OCI-LY7 (cell line): ENCODE measurements at regions not wholly inside any gene's neighbourhood (a gene's known extent, or its start where the extent isn't known, plus 50 kb on each side); places are given as distances from the start of the nearest gene placed in this dataset.

Experiments used
- BruUV-seq: library from RNA; stranded (reverse); fragments of 400-500 nt; replicated peaks from 2 replicates; lab custom pipeline; 2021; lab: Mats Ljungman, UMichigan
- CTCF ChIA-PET: fragments of 300-600 bp; sonication (Branson Sonifier 250); formaldehyde crosslinking; loops from one replicate; lab custom pipeline; 2022; ENCODE audit warnings: antibody characterized with exemption; ENCODE audit not compliant: unreplicated experiment; lab: Charles Lee
- POLR2A ChIA-PET: fragments of 300-600 bp; sonication (Branson Sonifier 250); formaldehyde crosslinking; loops from one replicate; lab custom pipeline; 2022; ENCODE audit warnings: antibody characterized with exemption; lab: Charles Lee
- DNase-seq: peaks from one replicate; pipeline ENCODE4 v3.0.0-alpha.2; 2015; ENCODE audit warnings: low spot score
- H2AFZ ChIP-seq: fragments of 200-600 bp; sonication (generic), shearing (Covaris generic); 2 replicates; pipeline ENCODE4 v1.6.1; 2014; ENCODE audit warnings: mild to moderate bottlenecking, antibody characterized with exemption, low read length, moderate library complexity
- H3K27ac ChIP-seq: fragments of 200-600 bp; sonication (generic); 2 replicates; pipeline ENCODE4 v1.5.1; 2014; ENCODE audit warnings: mixed run types, low read depth, mild to moderate bottlenecking, moderate library complexity, low read length, inconsistent platforms; ENCODE audit not compliant: poor library complexity, severe bottlenecking
- H3K36me3 ChIP-seq: fragments of 200-600 bp; sonication (generic); 2 replicates; pipeline ENCODE4 v1.6.1; 2014; ENCODE audit warnings: mild to moderate bottlenecking, antibody characterized with exemption, low read length, moderate library complexity, mixed read lengths; ENCODE audit not compliant: insufficient read depth
- H3K4me1 ChIP-seq: fragments of 200-600 bp; sonication (generic); 2 replicates; pipeline ENCODE4 v1.5.1; 2014; ENCODE audit warnings: mild to moderate bottlenecking, low read length; ENCODE audit not compliant: insufficient read depth, poor library complexity, severe bottlenecking
- H3K4me2 ChIP-seq: fragments of 200-600 bp; sonication (generic); 2 replicates; pipeline ENCODE4 v1.6.1; 2014; ENCODE audit warnings: mild to moderate bottlenecking, low read length
- H3K4me3 ChIP-seq: fragments of 200-600 bp; sonication (generic); 2 replicates; pipeline ENCODE4 v1.5.1; 2014; ENCODE audit warnings: mild to moderate bottlenecking, low read depth, low read length; ENCODE audit not compliant: poor library complexity, severe bottlenecking
- H3K79me2 ChIP-seq: fragments of 200-600 bp; sonication (generic); 2 replicates; pipeline ENCODE4 v1.6.1; 2016; ENCODE audit warnings: low read depth, mild to moderate bottlenecking, low read length, moderate library complexity, mixed read lengths; ENCODE audit not compliant: insufficient read depth
- H3K9me2 ChIP-seq: fragments of 200-600 bp; sonication (generic); 2 replicates; pipeline ENCODE4 v1.6.1; 2016; ENCODE audit warnings: mild to moderate bottlenecking, low read length, mixed read lengths; ENCODE audit not compliant: insufficient read depth
- H3K9me3 ChIP-seq: fragments of 200-600 bp; sonication (generic); 2 replicates; pipeline ENCODE4 v1.6.1; 2014; ENCODE audit warnings: mild to moderate bottlenecking, mixed run types, low read length, mixed read lengths
- H4K20me1 ChIP-seq: fragments of 200-600 bp; sonication (generic); 2 replicates; pipeline ENCODE4 v1.6.1; 2014; ENCODE audit warnings: mild to moderate bottlenecking, antibody characterized with exemption, low read length, moderate library complexity, mixed read lengths; ENCODE audit not compliant: insufficient read depth
- EZH2phosphoT487 ChIP-seq: fragments of 200-600 bp; sonication (generic); IDR thresholded peaks from 2 replicates; pipeline ENCODE4 v1.6.1; 2018; ENCODE audit warnings: low read depth, borderline replicate concordance, mild to moderate bottlenecking, mixed run types, antibody characterized with exemption, low read length, moderate library complexity, mixed read lengths
- intact Hi-C: fragments of 100-400 bp; cut with micrococcal nuclease; formaldehyde crosslinking; loops from one replicate; pipeline ENCODE4 v1.10.0; 2022; ENCODE audit not compliant: unreplicated experiment
- TF ChIP-seq, protein P1 (sequence below): fragments of 200-600 bp; sonication (generic); conservative IDR thresholded peaks from 2 replicates; pipeline ENCODE4 v1.5.1; 2014; ENCODE audit warnings: mild to moderate bottlenecking, antibody characterized with exemption, low read length, moderate library complexity, mixed read lengths

DNA sequence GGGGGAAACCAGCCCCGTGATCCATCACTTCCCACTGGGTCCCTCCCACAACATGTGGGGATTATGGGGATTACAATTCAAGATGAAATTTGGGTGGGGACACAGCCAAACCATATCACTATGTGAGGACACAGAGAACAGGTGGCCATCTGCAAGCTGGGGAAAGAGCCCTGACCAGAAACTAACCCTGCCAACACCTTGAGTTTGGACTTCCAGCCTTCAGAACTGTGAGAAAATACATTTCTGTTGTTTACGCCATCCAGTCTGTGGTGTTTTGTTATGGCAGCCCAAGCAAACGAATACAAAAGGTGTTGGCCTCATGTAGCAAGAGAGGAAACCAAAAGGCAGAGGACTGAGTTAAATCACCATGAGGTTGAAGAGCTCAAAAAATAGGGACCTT lies 169.9 kb upstream of the TENM3 start:
- ChIA-PET POLR2A (no interaction called here), CTCF (no interaction called here)
- H3K9me3 ChIP-seq: no peaks in the 10 kb centered on the region
- TF ChIP-seq EZH2phosphoT487: no peak
- TF ChIP-seq, protein P1, sequence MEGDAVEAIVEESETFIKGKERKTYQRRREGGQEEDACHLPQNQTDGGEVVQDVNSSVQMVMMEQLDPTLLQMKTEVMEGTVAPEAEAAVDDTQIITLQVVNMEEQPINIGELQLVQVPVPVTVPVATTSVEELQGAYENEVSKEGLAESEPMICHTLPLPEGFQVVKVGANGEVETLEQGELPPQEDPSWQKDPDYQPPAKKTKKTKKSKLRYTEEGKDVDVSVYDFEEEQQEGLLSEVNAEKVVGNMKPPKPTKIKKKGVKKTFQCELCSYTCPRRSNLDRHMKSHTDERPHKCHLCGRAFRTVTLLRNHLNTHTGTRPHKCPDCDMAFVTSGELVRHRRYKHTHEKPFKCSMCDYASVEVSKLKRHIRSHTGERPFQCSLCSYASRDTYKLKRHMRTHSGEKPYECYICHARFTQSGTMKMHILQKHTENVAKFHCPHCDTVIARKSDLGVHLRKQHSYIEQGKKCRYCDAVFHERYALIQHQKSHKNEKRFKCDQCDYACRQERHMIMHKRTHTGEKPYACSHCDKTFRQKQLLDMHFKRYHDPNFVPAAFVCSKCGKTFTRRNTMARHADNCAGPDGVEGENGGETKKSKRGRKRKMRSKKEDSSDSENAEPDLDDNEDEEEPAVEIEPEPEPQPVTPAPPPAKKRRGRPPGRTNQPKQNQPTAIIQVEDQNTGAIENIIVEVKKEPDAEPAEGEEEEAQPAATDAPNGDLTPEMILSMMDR: no peak
- H3K79me2 ChIP-seq: no peaks in the 10 kb centered on the region
- no peak for DNase-seq
- H3K36me3 ChIP-seq: no peaks in the 10 kb centered on the region
- H3K4me2 ChIP-seq: no peak overlapping the region
- BruUV-seq: no TSS peak
- H4K20me1 ChIP-seq: no peaks in the 10 kb centered on the region
- no peak overlapping the region for H3K4me3 ChIP-seq
- no peak overlapping the region for H3K27ac ChIP-seq
- H3K4me1 ChIP-seq: no peaks in the 10 kb centered on the region
- H3K9me2 ChIP-seq: no peaks in the 10 kb centered on the region
- intact Hi-C loops: no loop called here
- no peak overlapping the region for H2AFZ ChIP-seq

DNA sequence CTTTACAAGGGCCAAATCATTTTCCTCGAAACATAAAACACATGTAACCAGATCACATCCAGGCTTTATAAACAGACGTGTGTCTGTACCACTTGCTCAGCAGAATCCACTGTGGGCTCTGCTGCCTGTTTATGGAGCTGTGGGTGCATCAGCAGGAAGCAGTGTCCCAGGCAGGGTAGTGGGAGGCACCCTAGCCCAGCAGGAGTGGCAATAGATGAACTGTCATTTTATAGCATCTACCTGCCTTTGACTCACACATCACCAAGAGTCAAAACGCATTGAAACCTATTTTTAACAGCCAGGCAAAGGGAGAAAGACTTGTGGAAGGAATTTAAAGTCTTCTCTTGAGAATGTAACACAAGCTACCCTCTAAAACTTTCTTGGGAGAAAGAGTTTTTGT lies 169.1 kb upstream of the TENM3 start:
- Histone ChIP-seq H3K36me3 (no peaks in the 10 kb centered on the region), H3K9me2 (no peaks in the 10 kb centered on the region), H4K20me1 (no peaks in the 10 kb centered on the region), H2AFZ (no peak overlapping the region), H3K4me2 (no peak overlapping the region), H3K79me2 (no peaks in the 10 kb centered on the region), H3K9me3 (no peaks in the 10 kb centered on the region), H3K4me3 (no peak overlapping the region), H3K27ac (no peak overlapping the region), H3K4me1 (no peaks in the 10 kb centered on the region)
- ChIA-PET POLR2A (no interaction called here), CTCF (no interaction called here)
- no TSS peak for BruUV-seq
- intact Hi-C loops: no loop called here
- TF ChIP-seq, protein P1: no peak
- no peak for TF ChIP-seq EZH2phosphoT487
- DNase-seq: no peak

DNA sequence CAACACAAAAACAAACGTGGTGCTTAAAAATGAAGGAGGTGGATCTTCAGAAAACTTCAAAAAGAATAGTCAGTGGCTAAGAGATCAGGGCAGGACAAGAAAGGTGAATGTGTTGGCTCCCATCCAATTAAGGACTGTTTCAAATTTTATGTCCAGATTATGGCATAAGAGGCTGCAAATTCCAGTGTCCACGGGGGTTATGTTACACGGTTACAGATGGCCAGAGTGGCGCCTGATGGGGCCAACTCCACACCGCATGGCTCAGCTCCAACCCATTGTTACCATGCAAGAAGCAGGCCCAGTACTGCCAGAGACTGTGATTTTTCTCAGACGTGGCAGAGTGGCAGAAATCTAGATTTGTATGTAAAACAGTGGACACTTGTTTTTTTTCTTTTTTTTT lies 168.4 kb upstream of the TENM3 start:
- TF ChIP-seq, protein P1: no peak
- TF ChIP-seq EZH2phosphoT487: no peak
- H3K9me3 ChIP-seq: no peaks in the 10 kb centered on the region
- H3K4me1 ChIP-seq: no peaks in the 10 kb centered on the region
- POLR2A ChIA-PET: interaction anchor here (0.7 kb wide), 1 partner anchor 55 kb away, joined by 4 read pairs; no protein-coding TSS in a partner anchor
- H3K79me2 ChIP-seq: no peaks in the 10 kb centered on the region
- no peaks in the 10 kb centered on the region for H4K20me1 ChIP-seq
- no peak overlapping the region for H3K4me2 ChIP-seq
- BruUV-seq: no TSS peak
- no peak for DNase-seq
- no peak overlapping the region for H3K27ac ChIP-seq
- H2AFZ ChIP-seq: no peak overlapping the region
- no peaks in the 10 kb centered on the region for H3K9me2 ChIP-seq
- CTCF ChIA-PET: no interaction called here
- H3K36me3 ChIP-seq: no peaks in the 10 kb centered on the region
- H3K4me3 ChIP-seq: no peak overlapping the region
- intact Hi-C loops: no loop called here
